HL-60/S4 (cell line): ENCODE measurements at regions not wholly inside any gene's neighbourhood (a gene's known extent, or its start where the extent isn't known, plus 50 kb on each side); places are given as distances from the start of the nearest gene placed in this dataset.
"Not testable (repeated sequence)": the region's sequence is repeated elsewhere in the genome, so short reads cannot be mapped to it uniquely, and the experiment has no call there.

Source experiments
- in situ Hi-C: fragments of 300-500 bp; cut with MboI; formaldehyde crosslinking; loops from 2 replicates; pipeline ENCODE4 v1.14.3; 2022; ENCODE audit warnings: low sequenced_read_pairs

GRCh38 chr15:59904450-59905135 lies 99.5 kb upstream of the FOXB1 start:
- in situ Hi-C loops = no loop called here

GRCh38 chr15:59896663-59897074 lies 107.4 kb upstream of the FOXB1 start:
- in situ Hi-C loops = no loop called here

GRCh38 chr15:59894835-59895234 lies 109.3 kb upstream of the FOXB1 start:
- in situ Hi-C loops = no loop called here

- in situ Hi-C loops = no loop called here
Observed at GRCh38 chr15:59892985-59893384, 111.1 kb upstream of the FOXB1 start.

- in situ Hi-C loops = not testable (repeated sequence)
Observed at GRCh38 chr15:59887870-59888269, 116.2 kb upstream of the FOXB1 start.

GRCh38 chr15:59887211-59887610 lies 116.9 kb upstream of the FOXB1 start:
- in situ Hi-C loops = no loop called here

- in situ Hi-C loops = no loop called here
Observed at GRCh38 chr15:59886441-59886840, 117.7 kb upstream of the FOXB1 start.

- in situ Hi-C loops = no loop called here
Observed at GRCh38 chr15:59885832-59886231, 118.3 kb upstream of the FOXB1 start.

GRCh38 chr15:59879506-59880265 lies 124.4 kb upstream of the FOXB1 start:
- in situ Hi-C loops = no loop called here

- in situ Hi-C loops = no loop called here
Observed at GRCh38 chr15:59876140-59876539, 128.0 kb upstream of the FOXB1 start.

- in situ Hi-C loops = no loop called here
Observed at GRCh38 chr15:59873644-59874272, 130.4 kb upstream of the FOXB1 start.

- in situ Hi-C loops = no loop called here
Observed at GRCh38 chr15:59867086-59867855, 136.8 kb upstream of the FOXB1 start.

- in situ Hi-C loops = no loop called here
Observed at GRCh38 chr15:59866642-59867041, 137.5 kb upstream of the FOXB1 start.

- in situ Hi-C loops = no loop called here
Observed at GRCh38 chr15:59862191-59863155, 141.6 kb upstream of the FOXB1 start.

GRCh38 chr15:59847968-59848367 lies 156.1 kb upstream of the FOXB1 start:
- in situ Hi-C loops = no loop called here

GRCh38 chr15:59845942-59846499 lies 156.9 kb upstream of the BNIP2 start:
- in situ Hi-C loops = no loop called here

GRCh38 chr15:59843609-59844008 lies 154.5 kb upstream of the BNIP2 start:
- in situ Hi-C loops = no loop called here

- in situ Hi-C loops = no loop called here
Observed at GRCh38 chr15:59841036-59841435, 151.9 kb upstream of the BNIP2 start.

- in situ Hi-C loops = no loop called here
Observed at GRCh38 chr15:59839906-59840305, 150.8 kb upstream of the BNIP2 start.

- in situ Hi-C loops = no loop called here
Observed at GRCh38 chr15:59838900-59839299, 149.8 kb upstream of the BNIP2 start.
